GM12878 (cell line): ENCODE measurements at regions not wholly inside any gene's neighbourhood (a gene's known extent, or its start where the extent isn't known, plus 50 kb on each side); places are given as distances from the start of the nearest gene placed in this dataset.

Experiments used
- ATAC-seq: fragments of 200-7000 bp; cut with Tn5 transposase; 3 replicates; pipeline ENCODE4 v1.9.1; 2020; ENCODE audit warnings: mild to moderate bottlenecking, moderate library complexity
- BruUV-seq: library from RNA; stranded (reverse); fragments of 400-500 nt; replicated peaks from 2 replicates; lab custom pipeline; 2021; lab: Mats Ljungman, UMichigan
- CTCF ChIA-PET: fragments of 300-600 bp; sonication (Branson Sonifier 250); formaldehyde crosslinking; extraction: SDS; loops from one replicate; lab custom pipeline; 2021; ENCODE audit warnings: inconsistent platforms; lab: Yijun Ruan, JAX
- POLR2A ChIA-PET: fragments of 350-600 bp; formaldehyde crosslinking; extraction: SDS; loops from one replicate; lab custom pipeline; 2021; ENCODE audit warnings: inconsistent platforms; lab: Charles Lee
- RAD21 ChIA-PET: fragments of 300-600 bp; sonication (Branson Sonifier 250); formaldehyde crosslinking; loops from one replicate; lab custom pipeline; 2023; ENCODE audit warnings: antibody characterized with exemption; ENCODE audit not compliant: unreplicated experiment; lab: Charles Lee
- SMC1A ChIA-PET: fragments of 300-600 bp; sonication (Branson Sonifier 250); formaldehyde crosslinking; loops from one replicate; lab custom pipeline; 2023; ENCODE audit not compliant: unreplicated experiment, uncharacterized antibody; lab: Charles Lee
- DNase-seq: peaks from one replicate; pipeline ENCODE4 v3.0.0-alpha.2; 2011; ENCODE audit warnings: low read depth, low spot score
- FAIRE-seq: peaks from 3 replicates; lab custom pipeline; 2011; peaks lifted over from hg19 to GRCh38; lab: Jason Lieb, UNC
- H2AFZ ChIP-seq: 2 replicates; pipeline ENCODE4 v1.6.0; 2011; ENCODE audit warnings: low read depth, low read length, control low read depth; ENCODE audit not compliant: control insufficient read depth
- H3K27ac ChIP-seq: 2 replicates; pipeline ENCODE4 v1.5.1; 2011; ENCODE audit warnings: control low read depth; ENCODE audit not compliant: control insufficient read depth, insufficient read depth
- H3K27me3 ChIP-seq, 2 experiments: replicated peaks in 1 of 2; 2 replicates each; pipeline versions ENCODE4 v1.6.0 to v1.6.1; 2011; ENCODE audit warnings: low read length in 1 of 2; ENCODE audit not compliant: control insufficient read depth in 2 of 2, insufficient read depth in 2 of 2
- H3K36me3 ChIP-seq, 2 experiments: 2 replicates each; pipeline ENCODE4 v1.5.1; 2011; ENCODE audit warnings: low read length in 1 of 2; ENCODE audit not compliant: control insufficient read depth in 2 of 2, insufficient read depth in 2 of 2
- H3K4me1 ChIP-seq: 2 replicates; pipeline ENCODE4 v1.6.1; 2011; ENCODE audit warnings: mild to moderate bottlenecking, low read length, moderate library complexity, mixed read lengths; ENCODE audit not compliant: control insufficient read depth, insufficient read depth
- H3K4me2 ChIP-seq: 2 replicates; pipeline ENCODE4 v1.6.0; 2011; ENCODE audit warnings: control low read depth; ENCODE audit not compliant: control insufficient read depth, insufficient read depth
- H3K4me3 ChIP-seq: fragments of 200-600 bp; sonication (generic); 2 replicates; pipeline ENCODE4 v1.5.1; 2016
- H3K79me2 ChIP-seq: 2 replicates; pipeline ENCODE4 v1.6.0; 2011; ENCODE audit warnings: low read length; ENCODE audit not compliant: control insufficient read depth, insufficient read depth
- H3K9ac ChIP-seq: 2 replicates; pipeline ENCODE4 v1.8.0; 2011; ENCODE audit warnings: low read length, control low read depth, mixed read lengths; ENCODE audit not compliant: control insufficient read depth, insufficient read depth
- H3K9me3 ChIP-seq: replicated peaks from 3 replicates; pipeline ENCODE4 v1.5.1; 2011; ENCODE audit warnings: mild to moderate bottlenecking, low read length; ENCODE audit not compliant: control insufficient read depth, insufficient read depth
- H4K20me1 ChIP-seq: 2 replicates; pipeline ENCODE4 v1.6.0; 2011; ENCODE audit not compliant: control insufficient read depth, insufficient read depth
- EED ChIP-seq: sonication (generic); IDR thresholded peaks from 2 replicates; pipeline ENCODE4 v1.6.1; 2016; ENCODE audit warnings: antibody characterized with exemption, low read depth
- EZH2 ChIP-seq: IDR thresholded peaks from 2 replicates; pipeline ENCODE4 v1.6.1; 2012; ENCODE audit warnings: low read depth, mild to moderate bottlenecking, control low read depth, inconsistent platforms, low read length, borderline replicate concordance; ENCODE audit not compliant: control insufficient read depth
- FOXK2 ChIP-seq: fragments of 450-650 bp; IDR thresholded peaks from 2 replicates; pipeline ENCODE4 v1.6.1; 2017; ENCODE audit warnings: mild to moderate bottlenecking, moderate library complexity
- GATAD2B ChIP-seq: fragments of 450-650 bp; conservative IDR thresholded peaks from 2 replicates; pipeline ENCODE4 v1.6.1; 2017; ENCODE audit warnings: low read depth, mild to moderate bottlenecking, moderate library complexity
- KDM1A ChIP-seq: fragments of 200-600 bp; sonication (generic); IDR thresholded peaks from 2 replicates; pipeline ENCODE4 v1.6.1; 2016; ENCODE audit warnings: borderline replicate concordance
- MYC ChIP-seq: IDR thresholded peaks from 2 replicates; pipeline ENCODE4 v1.6.1; 2011; ENCODE audit warnings: mild to moderate bottlenecking, low read length, moderate library complexity, inconsistent platforms; ENCODE audit not compliant: insufficient read depth, insufficient replicate concordance, insufficient read length, severe bottlenecking
- NFYB ChIP-seq: IDR thresholded peaks from 2 replicates; pipeline ENCODE4 v1.6.1; 2011; ENCODE audit warnings: low read depth, mild to moderate bottlenecking, low read length, improper control_type of control experiment, moderate library complexity; ENCODE audit not compliant: insufficient read depth
- POLR2A ChIP-seq: IDR thresholded peaks from 2 replicates; pipeline ENCODE4 v1.6.1; 2011; ENCODE audit warnings: low read depth, mild to moderate bottlenecking, low read length
- TCF7 ChIP-seq: IDR thresholded peaks from 2 replicates; pipeline ENCODE4 v1.6.1; 2014; ENCODE audit warnings: antibody characterized with exemption, borderline replicate concordance
- WGBS: methylation state at CpG from one replicate; pipeline ENCODE4 v1.1.6; 2016; ENCODE audit warnings: low lambda C conversion rate; ENCODE audit not compliant: insufficient replicate concordance, insufficient coverage; ENCODE audit errors: missing lambda C conversion rate; 5-methylcytosine and 5-hydroxymethylcytosine counted together
- in situ Hi-C: fragments of 300-500 bp; cut with MboI; formaldehyde crosslinking; loops from 9 replicates; pipeline ENCODE4 v1.14.3; 2018; ENCODE audit warnings: mixed read lengths
- intact Hi-C: fragments of 100-400 bp; cut with micrococcal nuclease; formaldehyde crosslinking; loops from one replicate; pipeline ENCODE4 v1.14.2; 2022; ENCODE audit not compliant: unreplicated experiment
- TF ChIP-seq, protein P1 (sequence below): IDR thresholded peaks from 2 replicates; pipeline ENCODE4 v1.6.1; 2012; ENCODE audit warnings: low read depth, low read length, improper control_type of control experiment
- TF ChIP-seq, protein P2 (sequence below): fragments of 450-650 bp; IDR thresholded peaks from 2 replicates; pipeline ENCODE4 v1.6.1; 2016; ENCODE audit warnings: mild to moderate bottlenecking
- TF ChIP-seq, protein P3 (sequence below): fragments of 450-650 bp; IDR thresholded peaks from 2 replicates; pipeline ENCODE4 v1.6.1; 2016; ENCODE audit warnings: mild to moderate bottlenecking
- TF ChIP-seq, protein P4 (sequence below): fragments of 450-650 bp; IDR thresholded peaks from 2 replicates; pipeline ENCODE4 v1.6.1; 2018; ENCODE audit warnings: borderline replicate concordance, mild to moderate bottlenecking; ENCODE audit not compliant: partially characterized antibody
- TF ChIP-seq, protein P5 (sequence below): fragments of 450-650 bp; formaldehyde crosslinking; IDR thresholded peaks from 2 replicates; pipeline ENCODE4 v1.5.0; 2022; ENCODE audit warnings: mild to moderate bottlenecking, missing genetic modification characterization

DNA sequence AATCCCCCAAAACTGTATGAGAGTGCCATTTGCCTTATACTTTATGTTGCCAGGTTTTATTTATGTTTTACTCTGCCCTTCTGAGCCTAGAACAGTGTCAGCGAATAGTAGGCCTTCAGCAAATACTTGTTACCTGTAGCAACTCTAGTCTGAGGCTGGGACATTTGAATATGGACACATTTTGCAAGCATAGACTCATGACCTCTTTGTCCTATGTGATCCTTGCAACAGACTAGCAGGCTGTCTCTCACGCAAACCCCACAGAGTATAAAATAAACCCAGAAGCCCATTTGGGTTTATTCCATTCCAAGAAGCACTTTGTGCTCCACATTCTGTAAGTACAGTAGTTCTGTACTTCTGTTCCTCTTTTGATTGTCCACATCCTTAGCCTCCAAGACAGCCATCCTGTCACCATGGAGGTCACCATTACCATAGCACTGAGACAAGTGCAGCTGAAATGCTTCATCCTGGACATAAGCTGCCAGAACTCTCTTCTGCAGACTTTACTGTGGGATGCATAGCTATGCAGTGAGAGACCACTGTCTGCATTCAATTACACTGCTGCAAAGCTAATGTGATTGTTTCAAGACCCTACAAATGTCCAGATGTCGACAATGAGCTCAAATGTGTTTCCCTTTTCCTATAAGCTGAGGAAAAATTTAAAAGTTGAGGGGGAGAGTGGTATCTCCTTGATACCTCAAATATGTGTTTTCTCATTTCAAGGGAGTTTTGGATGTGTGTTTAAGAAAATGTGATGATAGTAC lies 425.7 kb downstream of the PID1 start:
- Histone ChIP-seq H3K36me3 (no peaks in the 10 kb centered on the region), H3K27ac (no peak overlapping the region), H3K4me2 (no peak overlapping the region), H3K4me3 (no peak overlapping the region), H2AFZ (no peak overlapping the region), H3K9me3 (no peaks in the 10 kb centered on the region), H3K79me2 (no peaks in the 10 kb centered on the region), H3K9ac (no peak overlapping the region), H4K20me1 (no peaks in the 10 kb centered on the region), H3K27me3 (no peaks in the 10 kb centered on the region), H3K4me1 (no peaks in the 10 kb centered on the region)
- intact Hi-C loops = no loop called here
- ChIA-PET SMC1A (no interaction called here), CTCF (no interaction called here), RAD21 (no interaction called here), POLR2A (no interaction called here)
- DNase-seq (no peak), FAIRE-seq (no peak), ATAC-seq (no peak)
- in situ Hi-C loops = no loop called here
- WGBS = 0% methylated on average over 3 of the region's 3 CpGs
- BruUV-seq = no TSS peak
- TF ChIP-seq NFYB (no peak), KDM1A (no peak), POLR2A (no peak), FOXK2 (no peak), EZH2 (no peak), EED (no peak), TCF7 (no peak), GATAD2B (no peak), MYC (no peak)
- TF ChIP-seq, protein P1, sequence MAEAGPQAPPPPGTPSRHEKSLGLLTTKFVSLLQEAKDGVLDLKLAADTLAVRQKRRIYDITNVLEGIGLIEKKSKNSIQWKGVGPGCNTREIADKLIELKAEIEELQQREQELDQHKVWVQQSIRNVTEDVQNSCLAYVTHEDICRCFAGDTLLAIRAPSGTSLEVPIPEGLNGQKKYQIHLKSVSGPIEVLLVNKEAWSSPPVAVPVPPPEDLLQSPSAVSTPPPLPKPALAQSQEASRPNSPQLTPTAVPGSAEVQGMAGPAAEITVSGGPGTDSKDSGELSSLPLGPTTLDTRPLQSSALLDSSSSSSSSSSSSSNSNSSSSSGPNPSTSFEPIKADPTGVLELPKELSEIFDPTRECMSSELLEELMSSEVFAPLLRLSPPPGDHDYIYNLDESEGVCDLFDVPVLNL = no peak
- TF ChIP-seq, protein P2, sequence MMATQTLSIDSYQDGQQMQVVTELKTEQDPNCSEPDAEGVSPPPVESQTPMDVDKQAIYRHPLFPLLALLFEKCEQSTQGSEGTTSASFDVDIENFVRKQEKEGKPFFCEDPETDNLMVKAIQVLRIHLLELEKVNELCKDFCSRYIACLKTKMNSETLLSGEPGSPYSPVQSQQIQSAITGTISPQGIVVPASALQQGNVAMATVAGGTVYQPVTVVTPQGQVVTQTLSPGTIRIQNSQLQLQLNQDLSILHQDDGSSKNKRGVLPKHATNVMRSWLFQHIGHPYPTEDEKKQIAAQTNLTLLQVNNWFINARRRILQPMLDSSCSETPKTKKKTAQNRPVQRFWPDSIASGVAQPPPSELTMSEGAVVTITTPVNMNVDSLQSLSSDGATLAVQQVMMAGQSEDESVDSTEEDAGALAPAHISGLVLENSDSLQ = no peak
- TF ChIP-seq, protein P3, sequence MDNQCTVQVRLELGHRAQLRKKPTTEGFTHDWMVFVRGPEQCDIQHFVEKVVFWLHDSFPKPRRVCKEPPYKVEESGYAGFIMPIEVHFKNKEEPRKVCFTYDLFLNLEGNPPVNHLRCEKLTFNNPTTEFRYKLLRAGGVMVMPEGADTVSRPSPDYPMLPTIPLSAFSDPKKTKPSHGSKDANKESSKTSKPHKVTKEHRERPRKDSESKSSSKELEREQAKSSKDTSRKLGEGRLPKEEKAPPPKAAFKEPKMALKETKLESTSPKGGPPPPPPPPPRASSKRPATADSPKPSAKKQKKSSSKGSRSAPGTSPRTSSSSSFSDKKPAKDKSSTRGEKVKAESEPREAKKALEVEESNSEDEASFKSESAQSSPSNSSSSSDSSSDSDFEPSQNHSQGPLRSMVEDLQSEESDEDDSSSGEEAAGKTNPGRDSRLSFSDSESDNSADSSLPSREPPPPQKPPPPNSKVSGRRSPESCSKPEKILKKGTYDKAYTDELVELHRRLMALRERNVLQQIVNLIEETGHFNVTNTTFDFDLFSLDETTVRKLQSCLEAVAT = no peak
- TF ChIP-seq, protein P4, sequence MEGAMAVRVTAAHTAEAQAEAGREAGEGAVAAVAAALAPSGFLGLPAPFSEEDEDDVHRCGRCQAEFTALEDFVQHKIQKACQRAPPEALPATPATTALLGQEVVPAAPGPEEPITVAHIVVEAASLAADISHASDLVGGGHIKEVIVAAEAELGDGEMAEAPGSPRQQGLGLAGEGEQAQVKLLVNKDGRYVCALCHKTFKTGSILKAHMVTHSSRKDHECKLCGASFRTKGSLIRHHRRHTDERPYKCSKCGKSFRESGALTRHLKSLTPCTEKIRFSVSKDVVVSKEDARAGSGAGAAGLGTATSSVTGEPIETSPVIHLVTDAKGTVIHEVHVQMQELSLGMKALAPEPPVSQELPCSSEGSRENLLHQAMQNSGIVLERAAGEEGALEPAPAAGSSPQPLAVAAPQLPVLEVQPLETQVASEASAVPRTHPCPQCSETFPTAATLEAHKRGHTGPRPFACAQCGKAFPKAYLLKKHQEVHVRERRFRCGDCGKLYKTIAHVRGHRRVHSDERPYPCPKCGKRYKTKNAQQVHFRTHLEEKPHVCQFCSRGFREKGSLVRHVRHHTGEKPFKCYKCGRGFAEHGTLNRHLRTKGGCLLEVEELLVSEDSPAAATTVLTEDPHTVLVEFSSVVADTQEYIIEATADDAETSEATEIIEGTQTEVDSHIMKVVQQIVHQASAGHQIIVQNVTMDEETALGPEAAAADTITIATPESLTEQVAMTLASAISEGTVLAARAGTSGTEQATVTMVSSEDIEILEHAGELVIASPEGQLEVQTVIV = no peak
- TF ChIP-seq, protein P5, sequence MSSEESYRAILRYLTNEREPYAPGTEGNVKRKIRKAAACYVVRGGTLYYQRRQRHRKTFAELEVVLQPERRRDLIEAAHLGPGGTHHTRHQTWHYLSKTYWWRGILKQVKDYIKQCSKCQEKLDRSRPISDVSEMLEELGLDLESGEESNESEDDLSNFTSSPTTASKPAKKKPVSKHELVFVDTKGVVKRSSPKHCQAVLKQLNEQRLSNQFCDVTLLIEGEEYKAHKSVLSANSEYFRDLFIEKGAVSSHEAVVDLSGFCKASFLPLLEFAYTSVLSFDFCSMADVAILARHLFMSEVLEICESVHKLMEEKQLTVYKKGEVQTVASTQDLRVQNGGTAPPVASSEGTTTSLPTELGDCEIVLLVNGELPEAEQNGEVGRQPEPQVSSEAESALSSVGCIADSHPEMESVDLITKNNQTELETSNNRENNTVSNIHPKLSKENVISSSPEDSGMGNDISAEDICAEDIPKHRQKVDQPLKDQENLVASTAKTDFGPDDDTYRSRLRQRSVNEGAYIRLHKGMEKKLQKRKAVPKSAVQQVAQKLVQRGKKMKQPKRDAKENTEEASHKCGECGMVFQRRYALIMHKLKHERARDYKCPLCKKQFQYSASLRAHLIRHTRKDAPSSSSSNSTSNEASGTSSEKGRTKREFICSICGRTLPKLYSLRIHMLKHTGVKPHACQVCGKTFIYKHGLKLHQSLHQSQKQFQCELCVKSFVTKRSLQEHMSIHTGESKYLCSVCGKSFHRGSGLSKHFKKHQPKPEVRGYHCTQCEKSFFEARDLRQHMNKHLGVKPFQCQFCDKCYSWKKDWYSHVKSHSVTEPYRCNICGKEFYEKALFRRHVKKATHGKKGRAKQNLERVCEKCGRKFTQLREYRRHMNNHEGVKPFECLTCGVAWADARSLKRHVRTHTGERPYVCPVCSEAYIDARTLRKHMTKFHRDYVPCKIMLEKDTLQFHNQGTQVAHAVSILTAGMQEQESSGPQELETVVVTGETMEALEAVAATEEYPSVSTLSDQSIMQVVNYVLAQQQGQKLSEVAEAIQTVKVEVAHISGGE = no peak
